ENCODE measurements at regions not wholly inside any gene's neighbourhood (a gene's known extent, or its start where the extent isn't known, plus 50 kb on each side); places are given as distances from the start of the nearest gene placed in this dataset.

GRCh38 chr1:164021813-164022212 lies 537.2 kb upstream of the PBX1 start:
- Histone ChIP-seq H2AFZ (ENCODE audit: low read length, unreplicated experiment) (no peak overlapping the region), H3K27me3 (ENCODE audit: insufficient read depth, low read length) (no peaks in the 10 kb centered on the region), H3K27ac (ENCODE audit: low read depth, low read length) (no peak overlapping the region), H3K79me2 (ENCODE audit: control insufficient read depth, insufficient read depth, low read length, unreplicated experiment) (no peaks in the 10 kb centered on the region), H3K36me3 (ENCODE audit: insufficient read depth, low read length) (no peaks in the 10 kb centered on the region), H3K4me3 (ENCODE audit: low read depth, low read length) (no peak overlapping the region), H3K4me1 (ENCODE audit: control insufficient read depth, insufficient read depth, low read length, unreplicated experiment) (no peaks in the 10 kb centered on the region)

DNA sequence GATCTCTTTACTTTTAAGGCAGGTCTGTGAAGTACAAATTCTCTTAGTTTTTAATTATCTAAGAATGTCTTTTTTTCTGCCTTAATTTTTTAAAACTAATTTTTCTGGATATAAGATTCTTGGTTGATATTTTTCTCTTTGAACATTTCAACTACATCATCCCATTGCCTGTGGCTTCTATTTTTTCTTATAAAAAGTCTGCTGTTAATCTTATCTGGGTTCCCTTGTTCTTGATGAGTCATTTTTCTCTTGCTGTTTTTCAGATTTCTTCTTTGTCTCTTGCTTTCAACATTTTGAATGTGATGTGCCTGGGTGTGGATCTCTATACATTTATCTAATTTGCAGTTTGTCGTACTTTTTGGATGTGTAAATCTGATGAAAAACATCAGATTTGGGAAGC lies 525.2 kb upstream of the PBX1 start:
- H3K36me3 ChIP-seq (ENCODE audit: insufficient read depth, low read length) = no peaks in the 10 kb centered on the region
- H3K79me2 ChIP-seq (ENCODE audit: control insufficient read depth, insufficient read depth, low read length, unreplicated experiment) = no peaks in the 10 kb centered on the region
- no peak overlapping the region for H3K27ac ChIP-seq (ENCODE audit: low read depth, low read length)
- no peak overlapping the region for H2AFZ ChIP-seq (ENCODE audit: low read length, unreplicated experiment)
- no peaks in the 10 kb centered on the region for H3K27me3 ChIP-seq (ENCODE audit: insufficient read depth, low read length)
- H3K4me3 ChIP-seq (ENCODE audit: low read depth, low read length) = no peak overlapping the region
- H3K4me1 ChIP-seq (ENCODE audit: control insufficient read depth, insufficient read depth, low read length, unreplicated experiment) = no peaks in the 10 kb centered on the region

DNA sequence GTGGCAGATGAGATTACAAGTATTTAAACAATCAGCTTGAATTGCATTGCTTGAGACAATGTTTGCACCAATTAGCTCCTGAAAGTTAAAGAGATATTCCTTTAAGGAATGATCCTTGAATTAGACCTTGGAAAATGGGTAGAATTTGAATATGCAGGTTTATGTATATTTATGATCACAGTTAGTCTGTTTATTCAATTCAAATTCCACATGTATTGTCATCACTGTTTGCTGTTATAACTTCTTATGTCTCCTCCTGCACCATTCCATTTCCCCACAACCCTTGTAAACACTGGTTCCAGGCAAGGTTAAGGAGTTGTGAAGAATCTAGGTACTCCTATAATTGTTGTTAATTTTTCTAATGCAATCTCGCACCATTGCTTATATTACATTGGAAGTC lies 518.2 kb upstream of the PBX1 start:
- H3K4me3 ChIP-seq (ENCODE audit: low read depth, low read length) = no peak overlapping the region
- no peak overlapping the region for H3K27ac ChIP-seq (ENCODE audit: low read depth, low read length)
- H2AFZ ChIP-seq (ENCODE audit: low read length, unreplicated experiment) = no peak overlapping the region
- no peaks in the 10 kb centered on the region for H3K4me1 ChIP-seq (ENCODE audit: control insufficient read depth, insufficient read depth, low read length, unreplicated experiment)
- no peaks in the 10 kb centered on the region for H3K36me3 ChIP-seq (ENCODE audit: insufficient read depth, low read length)
- no peaks in the 10 kb centered on the region for H3K79me2 ChIP-seq (ENCODE audit: control insufficient read depth, insufficient read depth, low read length, unreplicated experiment)
- no peaks in the 10 kb centered on the region for H3K27me3 ChIP-seq (ENCODE audit: insufficient read depth, low read length)

DNA sequence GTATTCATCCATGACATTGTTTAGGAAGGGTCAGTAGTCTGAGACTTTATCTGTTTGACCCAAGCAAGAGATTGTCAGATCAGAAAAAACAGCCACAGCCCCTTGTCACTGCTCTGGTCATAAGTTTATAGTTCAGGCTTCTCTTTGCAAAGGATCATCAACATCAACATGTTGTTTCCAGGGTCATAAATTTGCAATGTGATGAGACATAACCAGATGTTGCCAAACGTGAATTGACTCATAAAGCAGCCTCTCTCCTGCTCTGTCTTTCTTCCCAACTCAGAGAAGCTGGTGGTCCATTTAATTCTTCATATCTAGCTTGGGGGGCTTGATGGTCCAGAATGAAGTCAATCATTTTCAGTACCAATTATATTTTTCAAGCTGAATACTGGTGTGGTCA lies 507.2 kb upstream of the PBX1 start:
- H3K79me2 ChIP-seq (ENCODE audit: control insufficient read depth, insufficient read depth, low read length, unreplicated experiment) = no peaks in the 10 kb centered on the region
- no peak overlapping the region for H3K4me3 ChIP-seq (ENCODE audit: low read depth, low read length)
- H3K27me3 ChIP-seq (ENCODE audit: insufficient read depth, low read length) = no peaks in the 10 kb centered on the region
- no peak overlapping the region for H3K27ac ChIP-seq (ENCODE audit: low read depth, low read length)
- no peaks in the 10 kb centered on the region for H3K36me3 ChIP-seq (ENCODE audit: insufficient read depth, low read length)
- no peaks in the 10 kb centered on the region for H3K4me1 ChIP-seq (ENCODE audit: control insufficient read depth, insufficient read depth, low read length, unreplicated experiment)
- no peak overlapping the region for H2AFZ ChIP-seq (ENCODE audit: low read length, unreplicated experiment)

- no peak overlapping the region for H3K27ac ChIP-seq (ENCODE audit: low read depth, low read length)
- no peak overlapping the region for H2AFZ ChIP-seq (ENCODE audit: low read length, unreplicated experiment)
- H3K4me1 ChIP-seq (ENCODE audit: control insufficient read depth, insufficient read depth, low read length, unreplicated experiment) = no peaks in the 10 kb centered on the region
- H3K4me3 ChIP-seq (ENCODE audit: low read depth, low read length) = no peak overlapping the region
- no peaks in the 10 kb centered on the region for H3K36me3 ChIP-seq (ENCODE audit: insufficient read depth, low read length)
- no peaks in the 10 kb centered on the region for H3K79me2 ChIP-seq (ENCODE audit: control insufficient read depth, insufficient read depth, low read length, unreplicated experiment)
- no peaks in the 10 kb centered on the region for H3K27me3 ChIP-seq (ENCODE audit: insufficient read depth, low read length)
Observed at GRCh38 chr1:164054331-164054730, 504.7 kb upstream of the PBX1 start.

DNA sequence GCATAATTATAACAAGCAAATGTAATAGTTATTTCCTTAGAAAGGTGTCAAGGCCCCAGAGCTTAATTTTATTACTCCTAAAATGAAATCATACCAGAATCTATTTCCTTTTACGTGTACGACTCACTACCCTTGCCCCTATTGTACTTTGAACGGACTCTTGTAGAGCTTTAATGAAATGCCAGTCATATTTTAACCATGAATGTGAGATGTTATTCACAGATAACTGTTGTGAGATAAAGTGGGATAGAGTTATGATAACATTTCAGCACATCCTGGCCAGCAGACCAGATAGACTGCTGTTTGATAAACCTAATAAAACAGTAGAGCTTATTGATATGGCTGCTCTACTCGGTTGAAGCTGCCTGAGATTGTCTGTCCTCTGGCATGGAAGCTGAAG lies 500.8 kb upstream of the PBX1 start:
- Histone ChIP-seq H3K4me1 (ENCODE audit: control insufficient read depth, insufficient read depth, low read length, unreplicated experiment) (no peaks in the 10 kb centered on the region), H2AFZ (ENCODE audit: low read length, unreplicated experiment) (no peak overlapping the region), H3K27ac (ENCODE audit: low read depth, low read length) (no peak overlapping the region), H3K4me3 (ENCODE audit: low read depth, low read length) (no peak overlapping the region), H3K27me3 (ENCODE audit: insufficient read depth, low read length) (no peaks in the 10 kb centered on the region), H3K36me3 (ENCODE audit: insufficient read depth, low read length) (no peaks in the 10 kb centered on the region), H3K79me2 (ENCODE audit: control insufficient read depth, insufficient read depth, low read length, unreplicated experiment) (no peaks in the 10 kb centered on the region)

DNA sequence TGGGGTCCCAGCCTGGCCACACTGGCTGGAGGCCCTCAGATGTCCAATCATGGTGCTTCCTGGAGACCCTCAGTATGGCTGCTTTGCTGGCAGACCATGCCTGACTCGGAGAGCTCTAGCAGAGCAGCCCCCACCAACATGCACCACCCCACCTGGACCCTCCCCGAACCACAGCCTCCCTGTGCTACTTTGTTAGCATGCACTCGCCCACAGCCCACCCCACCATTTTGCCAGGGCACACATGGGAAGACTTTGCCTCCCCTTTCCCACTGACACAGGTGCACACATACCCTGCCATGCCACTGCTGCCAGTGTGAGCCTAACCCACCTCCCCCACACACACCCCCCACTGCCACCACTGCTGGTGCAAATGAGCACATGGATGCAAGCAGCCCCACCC lies 497.5 kb upstream of the PBX1 start:
- no peaks in the 10 kb centered on the region for H3K27me3 ChIP-seq (ENCODE audit: insufficient read depth, low read length)
- no peaks in the 10 kb centered on the region for H3K79me2 ChIP-seq (ENCODE audit: control insufficient read depth, insufficient read depth, low read length, unreplicated experiment)
- no peaks in the 10 kb centered on the region for H3K4me1 ChIP-seq (ENCODE audit: control insufficient read depth, insufficient read depth, low read length, unreplicated experiment)
- H3K27ac ChIP-seq (ENCODE audit: low read depth, low read length) = no peak overlapping the region
- H3K4me3 ChIP-seq (ENCODE audit: low read depth, low read length) = no peak overlapping the region
- H2AFZ ChIP-seq (ENCODE audit: low read length, unreplicated experiment) = no peak overlapping the region
- H3K36me3 ChIP-seq (ENCODE audit: insufficient read depth, low read length) = no peaks in the 10 kb centered on the region

GRCh38 chr1:164064501-164064900 lies 494.5 kb upstream of the PBX1 start:
- no peaks in the 10 kb centered on the region for H3K27me3 ChIP-seq (ENCODE audit: insufficient read depth, low read length)
- no peak overlapping the region for H3K4me3 ChIP-seq (ENCODE audit: low read depth, low read length)
- H3K27ac ChIP-seq (ENCODE audit: low read depth, low read length) = no peak overlapping the region
- no peaks in the 10 kb centered on the region for H3K79me2 ChIP-seq (ENCODE audit: control insufficient read depth, insufficient read depth, low read length, unreplicated experiment)
- H3K4me1 ChIP-seq (ENCODE audit: control insufficient read depth, insufficient read depth, low read length, unreplicated experiment) = no peaks in the 10 kb centered on the region
- H2AFZ ChIP-seq (ENCODE audit: low read length, unreplicated experiment) = no peak overlapping the region
- no peaks in the 10 kb centered on the region for H3K36me3 ChIP-seq (ENCODE audit: insufficient read depth, low read length)

- Histone ChIP-seq H3K27me3 (ENCODE audit: insufficient read depth, low read length) (no peaks in the 10 kb centered on the region), H3K27ac (ENCODE audit: low read depth, low read length) (no peak overlapping the region), H3K4me3 (ENCODE audit: low read depth, low read length) (no peak overlapping the region), H3K36me3 (ENCODE audit: insufficient read depth, low read length) (no peaks in the 10 kb centered on the region), H3K79me2 (ENCODE audit: control insufficient read depth, insufficient read depth, low read length, unreplicated experiment) (no peaks in the 10 kb centered on the region), H2AFZ (ENCODE audit: low read length, unreplicated experiment) (no peak overlapping the region), H3K4me1 (ENCODE audit: control insufficient read depth, insufficient read depth, low read length, unreplicated experiment) (no peaks in the 10 kb centered on the region)
Observed at GRCh38 chr1:164071288-164071687, 487.7 kb upstream of the PBX1 start.

DNA sequence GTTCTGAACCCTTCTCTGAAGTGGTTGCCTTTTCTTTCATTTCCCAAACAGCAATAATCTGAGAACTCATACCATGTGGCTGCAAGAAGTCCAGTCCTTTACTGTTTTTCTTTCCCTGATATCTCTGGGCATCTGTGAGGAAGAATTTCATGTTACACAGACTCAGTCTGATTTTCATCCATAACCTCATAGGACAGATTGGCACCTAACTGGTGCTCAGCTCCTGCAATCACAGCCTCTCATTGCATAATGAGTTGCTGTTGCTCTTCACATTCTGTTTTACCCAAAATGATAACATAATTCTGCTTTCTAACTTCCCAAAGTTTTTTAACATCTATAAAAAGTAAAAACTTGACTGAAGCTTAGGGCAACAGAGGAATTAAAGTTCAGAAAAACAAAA lies 472.2 kb upstream of the PBX1 start:
- Histone ChIP-seq H3K79me2 (ENCODE audit: control insufficient read depth, insufficient read depth, low read length, unreplicated experiment) (no peaks in the 10 kb centered on the region), H3K4me1 (ENCODE audit: control insufficient read depth, insufficient read depth, low read length, unreplicated experiment) (no peaks in the 10 kb centered on the region), H2AFZ (ENCODE audit: low read length, unreplicated experiment) (no peak overlapping the region), H3K4me3 (ENCODE audit: low read depth, low read length) (no peak overlapping the region), H3K27ac (ENCODE audit: low read depth, low read length) (no peak overlapping the region), H3K27me3 (ENCODE audit: insufficient read depth, low read length) (no peaks in the 10 kb centered on the region), H3K36me3 (ENCODE audit: insufficient read depth, low read length) (no peaks in the 10 kb centered on the region)

- no peaks in the 10 kb centered on the region for H3K27me3 ChIP-seq (ENCODE audit: insufficient read depth, low read length)
- H3K36me3 ChIP-seq (ENCODE audit: insufficient read depth, low read length) = no peaks in the 10 kb centered on the region
- no peak overlapping the region for H3K27ac ChIP-seq (ENCODE audit: low read depth, low read length)
- H3K4me3 ChIP-seq (ENCODE audit: low read depth, low read length) = no peak overlapping the region
- H3K79me2 ChIP-seq (ENCODE audit: control insufficient read depth, insufficient read depth, low read length, unreplicated experiment) = no peaks in the 10 kb centered on the region
- no peak overlapping the region for H2AFZ ChIP-seq (ENCODE audit: low read length, unreplicated experiment)
- no peaks in the 10 kb centered on the region for H3K4me1 ChIP-seq (ENCODE audit: control insufficient read depth, insufficient read depth, low read length, unreplicated experiment)
Observed at GRCh38 chr1:164087906-164088453, 471.0 kb upstream of the PBX1 start.

Measured in ACC112 (cell line).